ENCODE measurements at regions not wholly inside any gene's neighbourhood (a gene's known extent, or its start where the extent isn't known, plus 50 kb on each side); places are given as distances from the start of the nearest gene placed in this dataset.
A peak's percentile ranks its signal among the peaks of the same experiment; 100 is the strongest.
"Not testable (repeated sequence)": the region's sequence is repeated elsewhere in the genome, so short reads cannot be mapped to it uniquely, and the experiment has no call there.

DNA sequence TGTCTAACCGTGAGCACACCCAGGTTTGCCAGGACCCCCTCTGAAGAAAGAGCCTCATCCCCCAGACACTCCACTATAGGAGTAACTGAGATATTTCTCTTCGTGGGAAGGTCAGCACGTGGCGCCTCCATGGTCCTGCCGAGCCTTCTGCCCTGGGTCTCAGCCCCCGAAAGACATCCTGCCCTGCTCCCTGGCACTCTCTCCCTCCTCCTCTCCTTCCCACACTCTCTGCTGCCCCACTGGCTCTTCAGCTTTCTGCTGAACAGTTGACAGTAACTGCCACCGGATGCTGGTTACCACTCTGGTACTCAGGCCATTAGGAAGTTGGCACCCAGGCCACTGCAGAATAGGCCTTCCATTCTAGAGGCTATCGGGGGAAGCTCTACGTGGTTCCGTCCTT lies 185.2 kb downstream of the UACA start:
- no peak for DNase-seq

DNA sequence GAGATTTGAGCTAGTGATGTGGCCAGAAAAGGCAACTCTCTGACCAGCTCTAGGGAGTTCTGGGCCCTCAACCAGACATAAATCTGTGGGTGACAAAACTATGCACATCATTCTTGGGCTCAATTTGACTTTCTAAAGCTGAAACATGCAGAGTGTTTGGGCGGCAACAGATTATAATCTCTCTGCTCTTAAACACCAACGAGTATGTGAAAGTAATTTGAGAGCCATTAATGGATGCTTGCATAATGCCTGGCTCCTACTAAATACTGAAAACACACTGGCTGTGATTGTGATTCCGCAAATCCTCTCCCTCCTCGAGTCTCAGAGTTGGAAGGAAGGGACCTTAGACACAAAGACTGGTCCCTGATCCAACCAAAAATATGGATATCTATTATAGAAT lies 186.7 kb downstream of the UACA start:
- DNase-seq, result no peak

DNA sequence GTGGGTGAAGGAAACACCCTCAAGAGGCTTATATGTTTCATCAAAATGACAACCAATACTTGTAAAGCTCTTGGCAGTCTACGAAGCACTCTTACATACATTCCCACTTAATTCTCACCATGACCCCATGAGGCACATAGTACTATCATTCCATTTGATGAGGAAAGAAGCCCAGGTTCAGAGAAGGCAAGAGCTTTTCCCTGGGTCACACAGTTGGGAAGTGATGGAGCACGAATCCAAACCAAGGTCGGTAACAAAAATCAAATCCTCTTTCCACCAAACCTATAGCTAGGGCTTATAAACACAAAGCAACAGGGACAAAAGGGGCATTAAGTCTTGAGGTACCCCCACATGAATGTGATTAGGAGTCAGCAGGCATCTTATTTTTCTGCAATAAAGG lies 187.1 kb downstream of the UACA start:
- no peak for DNase-seq

DNA sequence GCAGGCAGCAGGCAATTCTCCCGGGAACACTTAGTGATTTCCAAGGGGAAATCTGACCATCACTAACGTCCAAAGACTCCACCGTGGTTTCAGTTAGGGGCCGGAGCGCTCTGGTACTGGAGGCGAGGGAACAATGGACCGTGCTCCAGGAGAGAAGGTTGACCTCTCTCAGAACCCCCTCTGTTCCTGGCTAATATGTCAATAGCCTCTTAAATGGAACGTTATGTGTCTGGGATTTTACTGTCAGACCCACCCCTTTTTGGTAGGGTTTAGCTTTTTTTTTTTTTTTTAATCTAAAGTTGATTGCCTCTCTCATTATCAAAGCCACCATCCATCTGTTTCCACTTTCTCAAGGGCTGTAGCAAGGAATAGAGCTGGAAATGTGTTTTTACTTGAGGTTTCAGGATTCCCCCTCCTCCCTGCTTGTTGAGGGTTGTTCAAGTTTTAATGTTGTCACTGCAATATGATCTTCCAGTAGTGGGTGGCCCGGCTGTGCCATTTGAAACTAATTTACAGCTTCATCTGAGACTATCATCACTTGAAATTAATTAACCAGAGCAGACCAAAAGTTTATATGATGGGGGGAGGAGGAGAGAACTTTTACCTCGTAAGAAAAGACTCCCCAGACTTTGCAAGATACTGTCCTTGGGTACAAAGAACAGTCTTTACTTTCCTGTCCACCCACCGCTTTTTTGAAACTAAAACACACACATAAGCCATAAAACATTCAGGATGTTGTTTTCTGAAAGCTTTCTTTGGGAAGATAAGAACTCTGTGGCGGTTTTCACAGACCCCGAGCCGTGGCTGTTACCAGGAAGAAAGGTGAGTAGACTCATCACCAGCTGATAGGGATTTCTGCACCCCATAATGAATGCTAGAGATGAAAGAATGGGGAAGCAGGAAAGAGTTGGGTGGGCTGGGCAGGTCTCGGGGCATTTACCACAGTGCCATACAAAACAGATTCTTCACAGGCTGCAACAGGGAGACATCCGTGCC lies 187.8 kb downstream of the UACA start:
- DNase-seq, result no peak

DNA sequence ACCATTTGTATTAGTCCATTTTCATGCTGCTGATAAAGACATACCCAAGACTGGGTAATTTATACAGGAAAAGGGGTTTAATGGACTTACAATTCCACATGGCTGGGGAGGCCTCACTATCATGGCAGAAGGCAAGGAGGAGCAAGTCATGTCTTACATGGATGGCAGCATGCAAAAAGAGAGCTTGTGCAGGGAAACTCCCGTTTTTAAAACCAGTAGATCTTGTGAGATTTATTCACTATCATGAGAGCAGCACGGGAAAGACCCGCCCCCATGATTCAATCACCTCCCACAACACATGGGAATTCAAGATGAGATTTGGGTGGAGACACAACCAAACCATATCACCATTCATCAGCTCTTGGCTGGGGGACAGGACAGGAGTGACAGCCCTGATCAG lies 189.0 kb downstream of the UACA start:
- not testable (repeated sequence) for DNase-seq

DNA sequence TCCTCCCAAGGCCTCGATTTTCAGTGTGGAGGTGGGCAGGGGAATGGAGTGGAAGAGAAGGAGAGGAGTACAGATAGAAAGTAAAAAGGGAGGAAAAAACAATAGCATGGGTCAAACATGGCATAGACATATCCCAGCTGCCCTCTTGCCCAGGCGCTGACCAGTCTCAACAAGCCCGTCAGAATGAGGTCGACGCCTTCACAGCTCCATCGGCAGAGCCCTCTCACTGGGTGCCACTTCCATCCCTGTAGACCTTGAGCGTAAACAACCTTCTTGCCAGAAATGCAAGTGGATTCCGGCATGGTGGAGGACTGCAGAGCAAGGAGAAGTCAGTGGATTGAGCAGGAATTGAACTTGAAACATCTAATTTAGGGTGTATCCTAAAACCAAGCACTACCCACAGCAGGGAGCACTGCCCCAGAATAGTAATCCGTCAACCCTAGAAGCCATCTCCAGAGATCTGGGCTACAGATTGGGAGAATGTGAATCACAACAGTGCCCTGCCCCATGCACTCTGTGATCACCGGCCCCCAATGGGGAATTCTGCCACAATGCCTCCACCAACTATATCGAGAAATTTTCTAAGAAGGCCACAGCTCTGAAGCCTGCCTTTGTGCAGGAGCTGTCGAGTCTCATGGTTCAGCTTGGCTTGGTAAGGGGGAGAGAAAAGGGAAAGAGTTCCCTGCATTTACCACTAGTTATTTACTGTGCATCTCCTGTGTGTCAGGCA lies 190.1 kb downstream of the UACA start:
- no peak for DNase-seq

DNA sequence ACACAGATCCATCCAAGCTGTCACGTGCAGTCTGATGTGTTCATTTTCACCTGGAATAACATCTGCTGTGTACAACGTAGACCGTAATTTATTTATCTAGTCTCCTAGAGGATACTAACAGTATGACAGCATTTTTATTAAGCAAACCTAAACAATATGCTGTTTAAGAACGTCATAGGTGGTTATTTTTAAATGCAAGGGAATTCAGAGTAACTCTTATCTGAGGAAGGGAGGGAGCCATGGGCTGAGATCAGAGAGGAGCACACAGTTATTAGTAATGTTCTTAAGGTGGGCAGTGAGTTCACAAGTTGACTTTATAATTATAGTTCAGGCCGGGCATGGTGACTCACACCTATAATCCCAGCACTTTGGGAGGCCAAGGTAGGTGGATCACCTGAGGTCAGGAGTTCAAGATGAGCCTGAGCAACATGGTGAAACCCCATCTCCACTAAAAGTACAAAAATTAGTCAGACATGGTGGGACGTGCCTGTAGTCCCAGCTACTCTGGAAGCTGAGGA lies 193.6 kb downstream of the UACA start:
- DNase-seq, result no peak

DNA sequence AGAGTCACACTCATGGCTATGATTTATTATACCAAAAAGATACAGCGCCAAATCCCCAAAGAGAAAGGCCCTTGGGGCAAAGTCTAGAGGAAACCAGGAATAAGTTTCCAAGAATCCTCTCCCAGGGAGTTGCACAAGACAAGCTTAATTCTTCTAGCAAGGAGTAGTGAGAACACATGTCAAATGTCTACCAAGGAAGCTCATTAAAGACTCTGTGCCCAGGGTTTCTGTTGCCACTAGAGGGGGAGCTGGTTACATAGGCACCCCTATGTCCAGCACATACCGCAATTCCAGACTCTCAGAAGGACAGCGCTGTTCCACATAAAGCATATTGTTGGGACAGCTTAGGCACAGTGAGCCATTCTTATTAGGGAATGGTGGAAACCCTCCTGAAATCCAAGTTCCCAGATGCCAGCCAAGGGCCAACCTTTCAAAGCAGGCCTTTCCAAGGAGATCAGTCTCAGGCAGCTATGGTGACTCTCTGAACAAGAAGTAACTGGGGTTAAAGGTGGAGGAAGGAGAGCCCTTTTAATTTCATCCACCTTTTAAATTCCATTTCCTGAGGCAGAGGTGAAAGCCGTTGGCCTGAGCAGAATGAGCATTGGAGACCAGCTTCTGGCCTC lies 194.2 kb downstream of the UACA start:
- peak in 17 of 56 donors; percentile 5 to 49 (median 23) for DNase-seq

DNA sequence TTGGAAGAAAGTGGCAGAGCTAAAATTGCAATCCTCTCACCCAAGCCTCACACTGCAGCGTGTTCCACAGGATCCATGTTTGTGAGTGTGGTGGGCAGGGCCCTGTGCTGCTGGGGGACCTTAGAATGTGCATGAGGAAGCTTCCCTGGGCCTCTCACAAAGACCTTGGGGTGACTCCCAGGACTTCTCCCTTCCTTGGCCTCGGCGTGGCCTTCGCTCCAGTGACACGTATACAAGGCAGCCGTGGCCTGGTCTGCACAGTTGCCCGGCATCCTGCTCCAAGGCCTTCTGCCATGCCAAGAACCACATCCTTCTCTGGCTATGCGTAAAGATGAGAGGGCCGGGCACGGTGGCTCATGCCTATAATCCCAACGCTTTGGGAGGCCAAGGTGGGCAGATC lies 196.4 kb downstream of the UACA start:
- no peak for DNase-seq

DNA sequence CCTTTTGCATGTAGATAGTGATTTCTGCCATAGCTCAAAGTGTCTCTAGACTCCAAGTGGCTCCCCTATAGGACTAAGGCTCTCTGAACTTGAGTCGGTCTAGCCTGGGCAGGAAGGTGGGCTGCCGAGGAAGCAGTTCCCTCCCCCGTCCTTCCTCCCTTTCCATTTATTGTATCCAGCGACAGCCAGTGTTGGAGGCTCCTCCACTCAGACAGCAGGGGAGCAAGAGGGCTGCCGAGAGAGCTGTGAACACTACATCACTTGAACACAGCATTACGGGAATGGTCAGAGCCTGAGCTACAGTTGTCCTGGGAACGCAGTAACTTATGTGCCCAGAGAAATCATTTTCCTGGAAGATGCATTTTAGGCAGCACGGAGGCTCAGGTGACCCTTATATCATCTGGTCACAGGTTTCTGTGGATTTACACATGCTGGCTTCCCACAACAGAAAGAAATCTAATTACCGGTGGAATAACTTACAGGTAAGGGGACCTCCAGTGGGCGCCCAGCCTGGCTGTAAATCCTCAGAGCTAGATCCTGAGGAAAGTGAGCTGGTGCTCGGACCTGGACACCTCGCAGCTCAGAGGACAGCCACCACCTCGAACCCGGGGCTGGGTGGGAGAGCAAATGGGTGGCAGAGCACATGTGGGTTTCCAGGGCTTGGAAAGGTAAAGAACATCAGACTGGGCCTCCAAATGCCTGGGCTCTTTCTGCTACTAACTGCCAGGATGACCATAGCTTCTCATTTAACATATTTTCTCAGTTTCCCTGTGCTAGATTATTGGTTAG lies 197.1 kb downstream of the UACA start:
- peak in 1 of 56 donors; percentile 8 for DNase-seq

DNA sequence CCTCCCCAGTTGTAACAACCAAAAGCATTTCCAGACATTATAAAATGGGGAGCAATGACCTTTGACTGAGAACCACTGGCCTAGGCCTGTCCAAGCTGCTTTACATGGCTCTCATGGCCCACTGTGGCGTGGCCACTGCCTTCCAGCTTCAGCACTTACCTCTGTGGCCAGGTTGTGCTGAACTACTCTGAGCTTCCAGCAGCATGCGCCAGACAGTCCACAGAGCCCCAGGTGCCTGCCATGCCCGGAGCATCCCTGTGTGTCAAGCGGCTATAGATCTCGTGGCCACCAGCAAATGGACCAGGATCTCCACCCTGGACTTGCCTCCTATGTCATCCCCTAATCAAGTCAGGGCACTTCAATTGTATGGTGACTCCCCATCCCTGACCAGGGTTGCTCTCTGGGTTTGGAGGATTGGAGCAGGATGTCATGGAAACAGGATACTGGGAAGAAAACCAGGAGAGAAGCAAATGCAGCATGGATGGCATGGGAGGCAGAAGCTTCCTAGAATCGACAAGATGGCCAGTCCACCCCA lies 199.7 kb downstream of the UACA start:
- DNase-seq, result no peak

DNA sequence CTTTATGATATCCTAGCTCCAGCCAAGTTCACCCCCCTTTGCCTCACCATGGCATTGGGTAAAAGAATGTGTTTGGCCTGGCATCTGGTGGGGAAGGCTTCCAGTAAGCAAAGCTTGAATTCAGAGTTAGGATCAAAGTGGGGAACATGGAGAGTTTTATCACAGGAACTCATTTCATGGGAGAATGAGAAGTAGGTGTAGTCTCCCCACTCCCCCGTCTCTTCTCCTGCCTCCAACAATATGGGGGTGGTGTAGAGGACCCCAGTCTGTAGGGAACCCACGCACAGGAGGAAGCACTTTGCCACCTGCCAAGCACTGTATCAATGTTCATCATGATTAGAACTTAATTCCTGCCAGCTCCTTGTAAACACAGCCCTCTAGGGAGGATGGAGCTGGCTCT lies 200.5 kb downstream of the UACA start:
- no peak for DNase-seq

DNA sequence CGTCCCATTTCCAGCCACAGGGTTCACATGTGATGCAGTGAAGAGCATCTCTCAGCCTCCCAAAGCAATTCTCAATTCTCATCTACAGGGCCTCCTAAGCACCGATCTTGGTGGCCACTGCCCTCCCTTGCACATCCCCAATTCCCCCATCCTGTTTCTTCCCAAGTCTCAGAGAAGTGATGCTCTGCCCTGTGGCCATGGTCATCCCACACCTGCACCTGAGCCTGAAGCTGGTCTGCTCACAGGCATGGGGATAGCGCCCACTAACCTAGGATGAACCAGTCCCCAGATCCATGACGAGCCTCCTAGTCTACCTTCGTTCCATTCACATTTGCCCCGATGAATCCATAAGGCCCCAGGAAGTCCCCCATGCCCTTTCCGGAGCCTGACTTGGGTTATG lies 201.5 kb downstream of the UACA start:
- no peak for DNase-seq

DNA sequence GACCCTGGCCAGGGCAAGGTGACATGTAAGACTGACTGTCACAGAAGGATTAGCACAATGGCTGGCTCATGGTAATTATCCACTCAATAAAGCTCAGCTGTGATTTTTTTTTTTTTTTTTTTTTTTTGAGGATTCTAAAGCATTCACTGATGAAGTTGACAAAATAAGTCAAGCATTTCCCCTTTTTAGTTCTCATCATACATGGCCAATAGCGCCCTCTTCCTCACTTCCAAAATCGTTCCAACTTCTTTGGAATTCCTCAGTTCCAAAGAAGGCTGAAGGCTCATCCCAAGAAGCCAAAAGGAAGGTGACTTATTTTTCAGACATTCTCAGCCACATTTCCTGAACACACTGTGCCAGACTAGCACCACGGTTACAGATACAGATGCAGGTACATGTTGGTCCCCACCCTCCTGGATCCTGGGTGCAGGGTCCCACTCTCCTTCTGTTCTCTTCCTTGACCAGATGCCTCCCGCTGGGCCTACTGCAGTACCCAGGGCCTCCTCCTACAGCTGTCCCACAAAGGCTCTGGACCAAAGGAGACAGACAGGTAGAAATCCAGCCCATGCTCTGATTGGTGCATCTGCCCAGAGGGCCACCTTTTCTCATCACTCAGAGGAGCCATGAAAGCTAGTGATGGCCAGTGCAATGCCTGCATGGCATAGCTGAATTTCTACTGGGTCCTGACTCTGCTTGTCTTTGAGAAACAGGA lies 202.6 kb downstream of the UACA start:
- no peak for DNase-seq

DNA sequence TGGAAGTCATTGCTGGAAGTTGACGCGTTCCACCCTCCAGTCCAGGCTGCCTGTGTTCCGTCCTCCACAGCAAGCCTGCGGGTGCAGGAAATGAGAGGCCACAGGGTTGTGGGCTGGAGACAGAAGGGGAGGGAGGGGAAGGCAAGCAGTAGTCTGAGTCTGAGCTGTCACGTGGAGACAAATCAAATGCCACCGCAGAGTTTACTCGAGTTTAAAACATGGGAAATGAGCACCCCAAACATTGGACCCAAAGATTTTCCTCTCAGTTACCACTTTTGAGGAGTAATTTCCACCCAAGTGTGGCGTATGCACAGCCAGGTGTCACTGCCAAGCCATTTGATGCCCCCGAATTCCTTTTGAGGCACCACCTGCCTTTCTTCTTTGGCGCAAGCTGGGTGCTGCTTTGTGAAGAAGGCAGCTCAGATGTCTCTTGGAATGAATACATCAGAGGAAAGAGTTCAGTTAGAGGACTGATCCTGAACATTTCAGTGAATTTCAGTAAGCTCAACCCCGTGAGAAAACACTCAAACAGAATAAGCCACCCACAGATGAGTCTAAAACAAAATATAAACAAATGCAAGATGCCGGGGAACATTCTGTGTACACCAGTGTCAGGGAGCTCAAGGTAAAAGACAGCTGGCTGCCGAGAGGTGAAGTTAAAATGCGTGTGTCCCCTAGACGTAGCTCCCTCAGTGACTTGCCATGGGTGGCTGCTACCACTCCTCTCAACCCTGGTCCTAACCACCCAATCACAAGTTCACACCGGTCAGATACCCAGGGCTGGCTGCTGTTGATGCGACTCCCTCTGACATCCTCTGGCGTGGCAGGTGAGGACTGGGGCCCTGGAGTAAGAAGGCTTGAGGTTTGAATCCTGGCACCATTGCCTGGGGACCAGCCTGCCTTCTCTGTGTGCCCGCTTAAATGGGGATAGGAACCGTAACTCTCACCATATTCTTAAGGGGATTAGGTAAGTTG lies 203.8 kb downstream of the UACA start:
- DNase-seq, result peak in 4 of 56 donors; percentile 4 to 9 (median 8)

DNA sequence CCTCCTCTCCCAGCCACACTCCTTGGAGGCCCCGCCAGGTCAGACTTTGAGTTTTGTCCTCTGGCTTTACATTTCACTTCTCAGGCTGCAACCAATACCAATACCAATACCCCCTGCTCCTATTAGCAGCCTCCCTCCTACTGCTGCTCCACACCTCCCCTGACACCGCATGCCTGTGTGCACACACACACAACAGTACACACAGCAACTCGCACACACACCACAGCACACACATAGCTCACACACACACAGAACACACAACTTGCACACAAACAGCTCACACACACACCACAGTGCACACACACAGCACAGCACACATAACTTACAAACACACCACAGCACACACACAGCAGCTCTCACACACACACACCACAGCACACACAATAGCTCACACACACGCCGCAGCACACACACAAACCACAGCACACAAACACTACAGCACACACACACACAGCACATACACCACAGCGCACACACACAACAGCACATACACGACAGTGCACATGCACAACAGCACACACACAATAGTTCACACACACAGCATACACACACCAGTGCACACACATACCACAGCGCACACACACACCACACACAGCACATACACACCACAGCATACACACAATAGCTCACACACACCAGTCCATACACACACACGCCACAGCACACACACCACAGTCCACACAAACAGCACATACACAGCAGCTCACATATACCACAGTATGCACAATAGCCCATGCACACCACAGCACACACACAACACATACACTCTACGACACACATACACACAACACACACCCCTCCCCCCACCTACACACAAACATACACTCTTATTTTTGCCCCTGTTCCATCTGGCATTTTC lies 204.7 kb downstream of the UACA start:
- DNase-seq, result no peak

DNA sequence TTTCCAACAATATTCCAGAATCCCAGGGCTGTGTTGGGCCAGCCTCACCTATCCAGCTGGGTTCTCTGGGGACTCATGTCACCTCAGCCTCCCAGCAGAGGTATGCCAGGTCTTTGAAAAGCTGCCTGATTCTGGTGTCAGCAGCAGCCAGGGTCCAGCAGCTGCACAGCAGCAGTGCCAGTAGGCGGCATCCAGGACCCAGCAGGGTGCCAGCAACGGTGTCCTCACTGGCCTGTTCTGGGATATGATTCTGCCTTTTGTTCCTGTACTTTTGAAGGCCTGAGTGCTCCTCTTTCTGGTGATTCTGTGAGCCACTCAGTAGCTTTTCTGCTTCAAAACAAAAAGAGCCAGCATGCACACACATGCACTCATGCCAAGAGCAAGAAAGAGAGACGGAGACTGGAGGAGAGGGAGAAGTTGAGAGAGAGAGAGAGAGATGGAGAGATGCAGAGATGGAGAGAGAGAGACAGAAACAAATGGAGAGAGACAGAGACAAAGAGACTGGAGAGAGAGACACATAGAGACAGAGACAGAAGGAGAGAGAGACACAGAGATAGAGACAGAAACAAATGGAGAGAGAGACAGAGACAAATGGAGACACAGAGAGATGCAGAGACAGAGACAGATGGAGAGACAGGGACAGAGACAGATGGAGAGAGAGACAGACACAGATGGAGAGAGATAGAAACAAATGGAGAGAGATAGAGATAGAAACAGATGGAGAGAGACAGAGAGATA lies 205.7 kb downstream of the UACA start:
- DNase-seq, result no peak

Measured in amygdala (tissue), 56 donors.